ENCODE measurements at regions not wholly inside any gene's neighbourhood (a gene's known extent, or its start where the extent isn't known, plus 50 kb on each side); places are given as distances from the start of the nearest gene placed in this dataset.

DNA sequence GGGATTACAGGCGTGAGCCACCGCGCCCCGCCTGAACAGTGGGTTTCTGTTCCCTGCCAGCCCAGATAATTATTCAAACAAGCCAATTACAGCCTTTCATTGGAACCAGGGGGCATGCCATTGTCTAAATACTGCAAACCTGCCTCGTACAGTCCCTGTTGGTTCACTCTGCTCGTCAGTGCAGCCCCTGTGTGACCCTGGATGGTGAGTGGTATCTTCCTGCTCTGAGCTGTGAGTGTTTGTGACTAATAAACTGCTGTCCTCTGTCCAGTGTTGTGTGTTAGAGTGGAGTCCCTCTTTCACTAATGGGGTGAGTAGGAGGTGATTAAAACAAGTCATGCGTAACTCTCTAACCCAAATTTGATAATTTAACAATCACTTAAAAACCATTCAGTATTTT lies 176.5 kb upstream of the FAM3C start:
- POLR2A ChIA-PET = no interaction called here
- H3K36me3 ChIP-seq (replicated peaks in 1 of 2; ENCODE audit: control insufficient read depth in 1 of 2, insufficient read depth in 2 of 2, low read length in 1 of 2) = no peaks in the 10 kb centered on the region
- H3K4me2 ChIP-seq = no peak overlapping the region
- peaks cover 0 to 16% of the 10 kb centered on the region in 2 experiments; a peak in 1 of 4 replicates for H3K4me1 ChIP-seq (ENCODE audit: control insufficient read depth in 1 of 2, insufficient read depth in 2 of 2, low read depth in 1 of 2, low read length in 1 of 2)
- whole genome bisulfite sequencing (ENCODE audit: low lambda C conversion rate) = 76% methylated on average over 7 of the region's 7 CpGs
- no peaks in the 10 kb centered on the region for H3K9me2 ChIP-seq
- H3K79me2 ChIP-seq (ENCODE audit: insufficient read depth) = no peaks in the 10 kb centered on the region
- H2AFZ ChIP-seq (ENCODE audit: low read depth) = no peak overlapping the region
- H3K9ac ChIP-seq = no peak overlapping the region
- DNase-seq = no peak
- H3K27ac ChIP-seq (ENCODE audit: low read depth in 2 of 2, low read length in 1 of 2) = no peak overlapping the region
- H3K27me3 ChIP-seq (ENCODE audit: insufficient read depth) = peaks cover 5% of the 10 kb centered on the region; the same call in 1 of the 2 replicates
- no peak for TF ChIP-seq RAD21 (IDR thresholded peaks at IDR 0.05; ENCODE audit: low read length)
- H3K4me3 ChIP-seq (ENCODE audit: low read depth in 2 of 2, low read length in 1 of 2) = no peak overlapping the region
- no peaks in the 10 kb centered on the region for H4K20me1 ChIP-seq (ENCODE audit: insufficient read depth)
- H3F3A ChIP-seq (replicated peaks; ENCODE audit: insufficient read depth) = no peaks in the 10 kb centered on the region
- CTCF ChIA-PET = interaction anchor here (1.3 to 1.4 kb wide), 2 partner anchors 19 to 205 kb away, joined by 3 to 5 read pairs; no protein-coding TSS in a partner anchor
- no peaks in the 10 kb centered on the region for H3K9me3 ChIP-seq

DNA sequence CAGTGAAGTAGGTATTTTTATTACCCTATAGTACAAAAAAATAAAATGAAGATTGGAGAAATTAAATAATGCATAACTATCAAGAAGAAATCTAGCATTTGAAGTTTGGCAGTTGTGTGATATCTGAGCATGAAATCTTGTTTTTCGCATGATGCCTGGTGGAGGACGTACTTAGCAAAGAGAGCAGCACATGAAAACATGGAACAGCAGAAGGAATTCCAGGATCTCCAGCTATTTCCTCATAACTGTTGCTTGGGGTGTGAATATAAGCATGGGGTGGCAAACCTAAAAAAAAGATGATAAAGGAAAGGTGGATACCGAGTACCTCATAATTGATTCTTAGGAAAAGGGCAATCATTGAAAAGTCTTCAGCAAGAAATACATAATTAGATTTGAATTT lies 174.3 kb upstream of the FAM3C start:
- no peaks in the 10 kb centered on the region for H3K9me2 ChIP-seq
- ChIA-PET POLR2A (no interaction called here), CTCF (interaction anchor here (0.9 to 1.7 kb wide), 3 partner anchors 9 to 246 kb away, joined by 3 to 7 read pairs (median 3); no protein-coding TSS in a partner anchor)
- H3K36me3 ChIP-seq (replicated peaks in 1 of 2; ENCODE audit: control insufficient read depth in 1 of 2, insufficient read depth in 2 of 2, low read length in 1 of 2) = no peaks in the 10 kb centered on the region
- H3F3A ChIP-seq (replicated peaks; ENCODE audit: insufficient read depth) = no peaks in the 10 kb centered on the region
- no peak overlapping the region for H3K4me2 ChIP-seq
- TF ChIP-seq, protein P1, sequence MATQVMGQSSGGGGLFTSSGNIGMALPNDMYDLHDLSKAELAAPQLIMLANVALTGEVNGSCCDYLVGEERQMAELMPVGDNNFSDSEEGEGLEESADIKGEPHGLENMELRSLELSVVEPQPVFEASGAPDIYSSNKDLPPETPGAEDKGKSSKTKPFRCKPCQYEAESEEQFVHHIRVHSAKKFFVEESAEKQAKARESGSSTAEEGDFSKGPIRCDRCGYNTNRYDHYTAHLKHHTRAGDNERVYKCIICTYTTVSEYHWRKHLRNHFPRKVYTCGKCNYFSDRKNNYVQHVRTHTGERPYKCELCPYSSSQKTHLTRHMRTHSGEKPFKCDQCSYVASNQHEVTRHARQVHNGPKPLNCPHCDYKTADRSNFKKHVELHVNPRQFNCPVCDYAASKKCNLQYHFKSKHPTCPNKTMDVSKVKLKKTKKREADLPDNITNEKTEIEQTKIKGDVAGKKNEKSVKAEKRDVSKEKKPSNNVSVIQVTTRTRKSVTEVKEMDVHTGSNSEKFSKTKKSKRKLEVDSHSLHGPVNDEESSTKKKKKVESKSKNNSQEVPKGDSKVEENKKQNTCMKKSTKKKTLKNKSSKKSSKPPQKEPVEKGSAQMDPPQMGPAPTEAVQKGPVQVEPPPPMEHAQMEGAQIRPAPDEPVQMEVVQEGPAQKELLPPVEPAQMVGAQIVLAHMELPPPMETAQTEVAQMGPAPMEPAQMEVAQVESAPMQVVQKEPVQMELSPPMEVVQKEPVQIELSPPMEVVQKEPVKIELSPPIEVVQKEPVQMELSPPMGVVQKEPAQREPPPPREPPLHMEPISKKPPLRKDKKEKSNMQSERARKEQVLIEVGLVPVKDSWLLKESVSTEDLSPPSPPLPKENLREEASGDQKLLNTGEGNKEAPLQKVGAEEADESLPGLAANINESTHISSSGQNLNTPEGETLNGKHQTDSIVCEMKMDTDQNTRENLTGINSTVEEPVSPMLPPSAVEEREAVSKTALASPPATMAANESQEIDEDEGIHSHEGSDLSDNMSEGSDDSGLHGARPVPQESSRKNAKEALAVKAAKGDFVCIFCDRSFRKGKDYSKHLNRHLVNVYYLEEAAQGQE (IDR thresholded peaks at IDR 0.05; ENCODE audit: low read depth, low read length) = no peak
- TF ChIP-seq FOXM1 (IDR thresholded peaks at IDR 0.05; ENCODE audit: low read depth) (no peak), RFX5 (IDR thresholded peaks at IDR 0.05; ENCODE audit: low read length) (no peak), YY1 (IDR thresholded peaks at IDR 0.05; ENCODE audit: low read depth) (no peak), RXRA (IDR thresholded peaks at IDR 0.05; ENCODE audit: borderline replicate concordance, low read depth) (no peak), ELF1 (IDR thresholded peaks at IDR 0.05) (no peak), SMC3 (IDR thresholded peaks at IDR 0.05; ENCODE audit: low read depth, low read length) (no peak)
- TF ChIP-seq, protein P2, sequence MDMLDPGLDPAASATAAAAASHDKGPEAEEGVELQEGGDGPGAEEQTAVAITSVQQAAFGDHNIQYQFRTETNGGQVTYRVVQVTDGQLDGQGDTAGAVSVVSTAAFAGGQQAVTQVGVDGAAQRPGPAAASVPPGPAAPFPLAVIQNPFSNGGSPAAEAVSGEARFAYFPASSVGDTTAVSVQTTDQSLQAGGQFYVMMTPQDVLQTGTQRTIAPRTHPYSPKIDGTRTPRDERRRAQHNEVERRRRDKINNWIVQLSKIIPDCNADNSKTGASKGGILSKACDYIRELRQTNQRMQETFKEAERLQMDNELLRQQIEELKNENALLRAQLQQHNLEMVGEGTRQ (IDR thresholded peaks at IDR 0.05; ENCODE audit: borderline replicate concordance, low read depth, low read length) = no peak
- TF ChIP-seq, protein P3, sequence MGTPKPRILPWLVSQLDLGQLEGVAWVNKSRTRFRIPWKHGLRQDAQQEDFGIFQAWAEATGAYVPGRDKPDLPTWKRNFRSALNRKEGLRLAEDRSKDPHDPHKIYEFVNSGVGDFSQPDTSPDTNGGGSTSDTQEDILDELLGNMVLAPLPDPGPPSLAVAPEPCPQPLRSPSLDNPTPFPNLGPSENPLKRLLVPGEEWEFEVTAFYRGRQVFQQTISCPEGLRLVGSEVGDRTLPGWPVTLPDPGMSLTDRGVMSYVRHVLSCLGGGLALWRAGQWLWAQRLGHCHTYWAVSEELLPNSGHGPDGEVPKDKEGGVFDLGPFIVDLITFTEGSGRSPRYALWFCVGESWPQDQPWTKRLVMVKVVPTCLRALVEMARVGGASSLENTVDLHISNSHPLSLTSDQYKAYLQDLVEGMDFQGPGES (IDR thresholded peaks at IDR 0.05; ENCODE audit: low read depth, low read length) = no peak
- H3K79me2 ChIP-seq (ENCODE audit: insufficient read depth) = no peaks in the 10 kb centered on the region
- H3K27me3 ChIP-seq (ENCODE audit: insufficient read depth) = no peaks in the 10 kb centered on the region
- H3K9me3 ChIP-seq = no peaks in the 10 kb centered on the region
- DNase-seq = no peak
- H3K4me1 ChIP-seq (ENCODE audit: control insufficient read depth in 1 of 2, insufficient read depth in 2 of 2, low read depth in 1 of 2, low read length in 1 of 2) = peaks cover 0 to 16% of the 10 kb centered on the region in 2 experiments; a peak in 1 of 4 replicates
- H3K9ac ChIP-seq = no peak overlapping the region
- H3K27ac ChIP-seq (ENCODE audit: low read depth in 2 of 2, low read length in 1 of 2) = no peak overlapping the region
- H3K4me3 ChIP-seq (ENCODE audit: low read depth in 2 of 2, low read length in 1 of 2) = no peak overlapping the region
- 61% methylated on average over 3 of the region's 3 CpGs for WGBS (ENCODE audit: low lambda C conversion rate)
- no peak overlapping the region for H2AFZ ChIP-seq (ENCODE audit: low read depth)
- no peaks in the 10 kb centered on the region for H4K20me1 ChIP-seq (ENCODE audit: insufficient read depth)

All from SK-N-SH (cell line).